T-helper 2 cell treated with Interferon-gamma antibody and Interleukin-4, amounts not matched to agents 5 μg/mL and 100 μg/mL, for 36 hours (primary cell): ENCODE measurements at regions not wholly inside any gene's neighbourhood (a gene's known extent, or its start where the extent isn't known, plus 50 kb on each side); places are given as distances from the start of the nearest gene placed in this dataset.
"Not testable (repeated sequence)": the region's sequence is repeated elsewhere in the genome, so short reads cannot be mapped to it uniquely, and the experiment has no call there.

Experiments used
- DNase-seq: peaks from one replicate; pipeline ENCODE4 v3.0.0; 2021; ENCODE audit warnings: low spot score
- H3K27ac Mint-ChIP-seq: one replicate; pipeline ENCODE4 v1.8.0; 2021; ENCODE audit warnings: mild to moderate bottlenecking, mixed read lengths
- H3K27me3 Mint-ChIP-seq: one replicate; pipeline ENCODE4 v1.8.0; 2021; ENCODE audit warnings: low read depth, mixed read lengths
- H3K36me3 Mint-ChIP-seq: one replicate; pipeline ENCODE4 v1.8.0; 2021; ENCODE audit warnings: low read depth, mixed read lengths
- H3K4me1 Mint-ChIP-seq: one replicate; pipeline ENCODE4 v1.8.0; 2021; ENCODE audit warnings: low read depth, mixed read lengths
- H3K4me3 Mint-ChIP-seq: one replicate; pipeline ENCODE4 v1.8.0; 2022; ENCODE audit warnings: mild to moderate bottlenecking, moderate library complexity, mixed read lengths
- H3K9me3 Mint-ChIP-seq: one replicate; pipeline ENCODE4 v1.8.0; 2021; ENCODE audit warnings: mixed read lengths

GRCh38 chr17:33929181-33929724, 325.8 kb upstream of the CCL2 start:
- H3K27me3 Mint-ChIP-seq: no peaks in the 10 kb centered on the region
- no peaks in the 10 kb centered on the region for H3K4me1 Mint-ChIP-seq
- H3K9me3 Mint-ChIP-seq: no peaks in the 10 kb centered on the region
- H3K27ac Mint-ChIP-seq: no peak overlapping the region
- no peaks in the 10 kb centered on the region for H3K36me3 Mint-ChIP-seq
- DNase-seq: no peak
- H3K4me3 Mint-ChIP-seq: no peak overlapping the region

- not testable (repeated sequence) for H3K36me3 Mint-ChIP-seq, H3K27ac Mint-ChIP-seq, DNase-seq, H3K4me1 Mint-ChIP-seq, H3K4me3 Mint-ChIP-seq, H3K27me3 Mint-ChIP-seq, H3K9me3 Mint-ChIP-seq
Measured at GRCh38 chr17:33931148-33931814, 323.8 kb upstream of the CCL2 start.

GRCh38 chr17:33932996-33933395, 322.1 kb upstream of the CCL2 start:
- Mint-ChIP-seq H3K36me3 (no peaks in the 10 kb centered on the region), H3K27ac (no peak overlapping the region), H3K4me1 (no peaks in the 10 kb centered on the region), H3K9me3 (no peaks in the 10 kb centered on the region), H3K27me3 (no peaks in the 10 kb centered on the region), H3K4me3 (no peak overlapping the region)
- DNase-seq: no peak

- Mint-ChIP-seq H3K4me1 (no peaks in the 10 kb centered on the region), H3K27ac (no peak overlapping the region), H3K27me3 (peaks cover 2% of the 10 kb centered on the region), H3K4me3 (no peak overlapping the region), H3K9me3 (no peaks in the 10 kb centered on the region), H3K36me3 (no peaks in the 10 kb centered on the region)
- DNase-seq: no peak
Measured at GRCh38 chr17:33933576-33933975, 321.5 kb upstream of the CCL2 start.

GRCh38 chr17:33934696-33935095, 320.4 kb upstream of the CCL2 start:
- peaks cover 6% of the 10 kb centered on the region for H3K27me3 Mint-ChIP-seq
- no peak overlapping the region for H3K4me3 Mint-ChIP-seq
- no peaks in the 10 kb centered on the region for H3K9me3 Mint-ChIP-seq
- no peak for DNase-seq
- H3K36me3 Mint-ChIP-seq: no peaks in the 10 kb centered on the region
- H3K4me1 Mint-ChIP-seq: no peaks in the 10 kb centered on the region
- H3K27ac Mint-ChIP-seq: no peak overlapping the region

- no peak for DNase-seq
- Mint-ChIP-seq H3K36me3 (no peaks in the 10 kb centered on the region), H3K27me3 (peaks cover 6% of the 10 kb centered on the region), H3K4me1 (no peaks in the 10 kb centered on the region), H3K4me3 (no peak overlapping the region), H3K9me3 (no peaks in the 10 kb centered on the region), H3K27ac (no peak overlapping the region)
Measured at GRCh38 chr17:33935822-33936221, 319.3 kb upstream of the CCL2 start.

GRCh38 chr17:33936764-33937163, 318.3 kb upstream of the CCL2 start:
- H3K36me3 Mint-ChIP-seq: no peaks in the 10 kb centered on the region
- peaks cover 6% of the 10 kb centered on the region for H3K27me3 Mint-ChIP-seq
- no peak overlapping the region for H3K4me3 Mint-ChIP-seq
- no peak overlapping the region for H3K27ac Mint-ChIP-seq
- no peak for DNase-seq
- H3K9me3 Mint-ChIP-seq: no peaks in the 10 kb centered on the region
- no peaks in the 10 kb centered on the region for H3K4me1 Mint-ChIP-seq

GRCh38 chr17:33939959-33940358, 315.1 kb upstream of the CCL2 start:
- Mint-ChIP-seq H3K9me3 (no peaks in the 10 kb centered on the region), H3K36me3 (no peaks in the 10 kb centered on the region), H3K27ac (no peak overlapping the region), H3K4me3 (no peak overlapping the region), H3K27me3 (peaks cover 9% of the 10 kb centered on the region), H3K4me1 (no peaks in the 10 kb centered on the region)
- DNase-seq: no peak

GRCh38 chr17:33940769-33941370, 314.2 kb upstream of the CCL2 start:
- Mint-ChIP-seq H3K9me3 (no peaks in the 10 kb centered on the region), H3K27ac (no peak overlapping the region), H3K4me1 (no peaks in the 10 kb centered on the region), H3K27me3 (peaks cover 9% of the 10 kb centered on the region), H3K4me3 (no peak overlapping the region), H3K36me3 (no peaks in the 10 kb centered on the region)
- DNase-seq: no peak

GRCh38 chr17:33941744-33942143, 313.3 kb upstream of the CCL2 start:
- DNase-seq: no peak
- H3K36me3 Mint-ChIP-seq: no peaks in the 10 kb centered on the region
- H3K4me3 Mint-ChIP-seq: no peak overlapping the region
- H3K27ac Mint-ChIP-seq: no peak overlapping the region
- no peaks in the 10 kb centered on the region for H3K9me3 Mint-ChIP-seq
- H3K27me3 Mint-ChIP-seq: peaks cover 12% of the 10 kb centered on the region
- H3K4me1 Mint-ChIP-seq: no peaks in the 10 kb centered on the region

- Mint-ChIP-seq H3K27ac (no peak overlapping the region), H3K4me1 (no peaks in the 10 kb centered on the region), H3K4me3 (no peak overlapping the region), H3K9me3 (no peaks in the 10 kb centered on the region), H3K36me3 (no peaks in the 10 kb centered on the region), H3K27me3 (peaks cover 12% of the 10 kb centered on the region)
- no peak for DNase-seq
Measured at GRCh38 chr17:33942414-33942813, 312.7 kb upstream of the CCL2 start.

- Mint-ChIP-seq H3K4me3 (no peak overlapping the region), H3K27me3 (peaks cover 6% of the 10 kb centered on the region), H3K4me1 (no peaks in the 10 kb centered on the region), H3K27ac (no peak overlapping the region), H3K36me3 (no peaks in the 10 kb centered on the region), H3K9me3 (no peaks in the 10 kb centered on the region)
- DNase-seq: no peak
Measured at GRCh38 chr17:33944412-33944811, 310.7 kb upstream of the CCL2 start.

GRCh38 chr17:33944826-33945225, 310.3 kb upstream of the CCL2 start:
- H3K9me3 Mint-ChIP-seq: no peaks in the 10 kb centered on the region
- no peaks in the 10 kb centered on the region for H3K4me1 Mint-ChIP-seq
- no peaks in the 10 kb centered on the region for H3K36me3 Mint-ChIP-seq
- DNase-seq: no peak
- H3K27me3 Mint-ChIP-seq: peaks cover 6% of the 10 kb centered on the region
- no peak overlapping the region for H3K27ac Mint-ChIP-seq
- no peak overlapping the region for H3K4me3 Mint-ChIP-seq

- no peaks in the 10 kb centered on the region for H3K4me1 Mint-ChIP-seq
- no peak for DNase-seq
- no peak overlapping the region for H3K4me3 Mint-ChIP-seq
- no peaks in the 10 kb centered on the region for H3K36me3 Mint-ChIP-seq
- no peak overlapping the region for H3K27ac Mint-ChIP-seq
- H3K27me3 Mint-ChIP-seq: peaks cover 6% of the 10 kb centered on the region
- H3K9me3 Mint-ChIP-seq: no peaks in the 10 kb centered on the region
Measured at GRCh38 chr17:33945646-33946546, 309.2 kb upstream of the CCL2 start.
